Stimulated activated CD4-positive, alpha-beta T cell treated with anti-CD3 and anti-CD28 coated beads, Interleukin-12 subunit alpha, Interleukin-12 subunit beta, amount 100 ng/mL, for 48 hours (primary cell): ENCODE measurements at regions not wholly inside any gene's neighbourhood (a gene's known extent, or its start where the extent isn't known, plus 50 kb on each side); places are given as distances from the start of the nearest gene placed in this dataset.
"Not testable (repeated sequence)": the region's sequence is repeated elsewhere in the genome, so short reads cannot be mapped to it uniquely, and the experiment has no call there.

Experiments
- DNase-seq, 3 donors: peaks; one replicate each; pipeline ENCODE4 v3.0.0-alpha.2; 2020; ENCODE audit warnings: low read depth in 2 of 3, low spot score in 1 of 3

GRCh38 chr1:234922987-234923386, 205.7 kb downstream of the TOMM20 start:
- DNase-seq, result no peak

- DNase-seq, result no peak
Measured at GRCh38 chr1:234921266-234922062, 207.2 kb downstream of the TOMM20 start.

- no peak for DNase-seq
Measured at GRCh38 chr1:234920843-234921140, 207.8 kb downstream of the TOMM20 start.

DNA sequence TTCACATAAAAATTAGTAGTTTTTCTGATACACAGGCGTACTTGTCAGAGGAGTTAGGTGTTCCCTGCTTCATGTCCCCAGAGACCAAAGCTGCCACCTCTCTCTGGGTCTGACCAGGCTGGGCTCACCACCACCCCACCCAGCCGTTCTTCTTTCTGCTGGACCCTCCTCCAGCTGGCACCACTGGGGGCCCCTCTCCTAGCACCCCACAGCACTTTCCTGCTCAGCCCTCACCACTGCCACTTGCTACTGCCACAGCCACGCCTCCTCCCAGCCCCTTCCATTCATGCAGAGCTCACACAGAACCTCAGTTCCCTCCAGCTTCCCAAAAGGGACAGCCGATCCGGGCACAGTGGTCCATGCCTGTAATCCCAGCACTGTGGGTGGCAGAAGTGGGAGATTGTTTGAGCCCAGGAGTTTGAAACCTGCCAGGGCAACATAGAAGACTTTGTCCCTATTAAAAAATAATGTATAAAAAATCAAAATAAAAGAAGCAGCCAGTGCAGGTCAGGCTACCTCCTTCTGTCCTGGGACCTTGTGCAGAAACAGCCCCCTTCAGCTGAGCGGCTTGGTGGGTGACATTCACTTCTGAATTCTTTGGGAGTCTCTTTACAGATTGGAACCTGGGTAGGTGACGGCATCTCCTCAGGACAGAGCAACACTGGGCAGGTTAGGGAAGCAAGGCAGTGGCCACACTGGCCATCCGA, 208.3 kb downstream of the TOMM20 start:
- no peak for DNase-seq

GRCh38 chr1:234918961-234919761, 209.5 kb downstream of the TOMM20 start:
- no peak for DNase-seq

- no peak for DNase-seq
Measured at GRCh38 chr1:234918181-234918841, 210.3 kb downstream of the TOMM20 start.

- DNase-seq, result no peak
Measured at GRCh38 chr1:234917495-234918180, 211.0 kb downstream of the TOMM20 start.

- no peak for DNase-seq
Measured at GRCh38 chr1:234916840-234917239, 211.8 kb downstream of the TOMM20 start.

- DNase-seq, result no peak
Measured at GRCh38 chr1:234915924-234916675, 212.5 kb downstream of the TOMM20 start.

GRCh38 chr1:234914606-234915290, 213.9 kb downstream of the TOMM20 start:
- DNase-seq, result no peak

DNA sequence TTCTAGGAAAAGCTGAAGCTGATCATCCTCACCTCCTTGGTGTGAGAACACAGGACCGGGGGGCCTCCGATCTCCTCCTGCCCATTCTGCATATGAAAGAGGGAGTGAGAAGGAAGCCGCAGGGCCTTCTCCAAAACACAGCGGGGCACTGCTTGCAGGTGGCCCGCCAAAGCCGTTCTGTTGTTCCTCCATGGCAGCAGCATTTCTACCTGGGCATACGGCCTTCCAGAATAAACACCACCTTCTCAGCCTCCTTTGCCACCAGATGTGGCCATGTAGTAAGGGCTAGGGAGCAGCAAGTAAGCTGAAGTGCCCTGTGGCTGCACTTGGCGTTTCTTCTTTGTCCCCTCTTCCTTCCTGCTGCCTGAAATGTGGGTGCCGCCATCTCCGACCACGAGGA, 214.9 kb downstream of the TOMM20 start:
- no peak for DNase-seq

DNA sequence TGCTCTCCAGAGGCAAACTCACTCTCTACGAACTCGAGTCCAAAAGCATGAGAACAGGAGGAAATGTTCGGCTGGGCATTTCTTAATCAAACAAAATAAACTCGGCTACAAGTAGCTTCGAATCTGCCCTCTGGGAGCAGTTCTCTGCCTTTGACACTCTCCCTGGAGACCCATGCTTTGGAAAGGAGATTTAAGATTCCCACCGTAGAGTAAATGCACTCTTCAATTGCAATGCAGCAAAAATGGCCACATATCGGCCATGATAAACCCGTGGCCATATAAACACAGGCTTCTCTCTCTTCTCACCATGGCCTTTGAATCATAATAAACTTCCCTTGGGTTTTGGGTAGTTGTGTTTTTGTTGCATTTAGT, 215.4 kb downstream of the TOMM20 start:
- no peak for DNase-seq

DNA sequence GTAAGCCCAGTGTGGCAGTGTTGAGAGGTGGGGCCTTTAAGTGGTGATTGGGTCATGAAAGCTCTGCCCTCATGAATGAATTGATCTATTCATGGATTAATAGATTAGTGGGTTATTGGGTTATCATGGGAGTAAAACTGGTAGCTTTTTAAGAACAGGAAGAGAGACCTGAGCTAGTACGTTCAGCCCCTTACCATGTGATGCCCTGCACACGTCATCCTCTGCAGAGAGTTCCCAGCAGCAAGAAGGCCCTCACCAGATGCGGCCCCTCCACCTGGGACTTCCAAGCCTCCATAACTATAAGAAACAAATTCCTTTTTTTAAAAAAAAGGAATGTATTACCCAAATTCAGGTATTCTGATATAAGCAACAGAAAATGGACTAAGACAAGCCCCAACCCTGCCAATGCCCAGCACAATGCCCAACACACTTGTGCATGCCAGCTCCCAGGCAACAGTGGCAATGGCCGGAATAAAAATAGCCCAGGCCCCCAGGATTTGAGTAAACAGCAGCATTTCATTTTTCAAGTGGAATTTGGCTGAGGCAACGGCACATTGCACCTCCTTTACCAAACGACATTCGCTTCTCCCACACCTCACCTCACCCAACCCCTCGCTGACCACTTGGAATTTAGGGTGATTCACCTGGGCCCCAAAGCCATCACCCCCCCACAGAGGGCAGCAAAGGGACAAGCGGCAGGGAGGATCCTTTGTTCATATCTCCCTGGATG, 215.9 kb downstream of the TOMM20 start:
- DNase-seq, result no peak

DNA sequence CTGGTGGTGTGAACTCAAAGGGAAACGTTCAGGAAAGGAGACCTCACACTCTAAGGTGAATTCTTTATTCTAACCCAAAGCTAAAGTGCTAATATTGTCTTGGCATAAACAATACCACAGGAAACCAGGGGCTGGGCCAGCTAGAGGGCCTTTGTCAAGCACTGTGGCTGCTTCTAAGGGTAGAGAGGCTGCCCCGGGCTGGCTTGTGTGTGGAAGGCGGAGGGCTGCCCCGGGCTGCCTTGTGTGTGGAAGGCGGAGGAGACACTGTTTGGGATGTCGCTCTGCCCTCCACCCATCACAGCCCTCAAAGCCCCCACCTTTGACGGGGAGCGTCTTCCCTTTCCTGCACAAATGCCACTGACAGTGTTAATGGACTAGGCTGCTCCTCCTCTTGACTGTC, 216.8 kb downstream of the TOMM20 start:
- no peak for DNase-seq

DNA sequence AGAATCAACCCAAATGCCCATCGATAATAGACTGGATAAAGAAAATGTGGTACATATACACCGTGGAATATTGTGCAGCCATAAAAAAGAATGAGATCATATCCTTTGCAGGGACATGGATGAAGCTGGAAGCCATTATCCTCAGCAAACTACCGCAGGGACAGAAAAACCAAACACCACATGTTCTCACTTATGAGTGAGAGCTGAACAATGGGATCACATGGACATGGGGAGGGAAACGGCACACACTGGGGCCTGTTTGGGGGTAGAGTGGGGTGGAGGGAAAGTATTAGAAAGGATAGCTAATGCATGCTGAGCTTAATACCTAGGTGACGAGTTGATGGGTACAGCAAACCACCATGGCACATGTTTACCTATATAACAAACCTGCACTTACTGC, 217.5 kb downstream of the TOMM20 start:
- DNase-seq, result not testable (repeated sequence)

DNA sequence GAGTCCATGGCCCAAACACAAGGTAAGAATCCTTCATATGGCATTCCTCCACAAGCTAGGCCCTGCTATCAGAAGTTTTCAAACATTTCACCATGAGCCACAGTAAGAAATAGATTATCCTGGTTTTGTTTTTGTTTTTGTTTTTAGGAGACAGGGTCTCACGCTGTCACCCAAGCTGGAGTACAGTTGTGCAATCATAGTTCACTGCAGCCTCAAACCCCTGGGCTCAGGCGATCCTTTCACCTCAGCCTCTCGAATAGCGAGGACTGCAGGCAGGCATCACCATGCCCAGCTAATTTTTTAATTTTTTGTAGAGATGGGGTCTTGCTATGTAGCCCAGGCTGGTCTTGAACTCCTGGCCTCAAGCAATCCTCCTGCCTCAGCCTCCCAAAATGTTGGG, 218.8 kb downstream of the TOMM20 start:
- no peak for DNase-seq

GRCh38 chr1:234909307-234909810, 219.3 kb downstream of the TOMM20 start:
- no peak for DNase-seq

DNA sequence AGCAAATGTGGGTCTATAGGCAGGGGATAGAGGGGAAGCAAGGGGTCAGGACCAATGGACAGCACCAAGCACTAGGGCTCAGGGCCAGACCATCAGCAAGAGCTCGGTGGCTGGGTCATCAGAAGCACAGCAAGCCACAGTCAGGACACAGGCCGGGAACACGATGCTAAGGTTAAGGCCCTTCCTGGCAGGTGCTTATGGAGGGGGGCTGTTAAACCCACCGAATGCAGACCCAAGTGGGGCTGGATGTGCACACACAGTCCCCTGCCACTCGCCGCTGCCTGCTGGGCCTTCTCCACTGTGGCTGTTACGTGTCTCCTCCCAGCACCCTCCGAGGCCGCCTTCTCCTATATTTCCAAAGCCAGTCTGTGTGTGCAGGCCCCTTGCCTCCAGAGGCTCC, 220.1 kb downstream of the TOMM20 start:
- no peak for DNase-seq

GRCh38 chr1:234907940-234908405, 220.7 kb downstream of the TOMM20 start:
- no peak for DNase-seq
